Naive thymus-derived CD8-positive, alpha-beta T cell (primary cell): ENCODE measurements at regions not wholly inside any gene's neighbourhood (a gene's known extent, or its start where the extent isn't known, plus 50 kb on each side); places are given as distances from the start of the nearest gene placed in this dataset.
A peak's percentile ranks its signal among the peaks of the same experiment; 100 is the strongest.

ENCODE experiments used
- ATAC-seq, 2 donors: fragments of 150-1000 bp; cut with Tn5 transposase in 1 of 2; sonication (Bioruptor Pico), chemical (Tn5 transposase) in 1 of 2; 1 replicate in 1 of 2; 2 replicates in 1 of 2; pipeline ENCODE4 v1.10.0; 2021; ENCODE audit warnings: mild to moderate bottlenecking in 2 of 2, moderate library complexity in 2 of 2
- POLR2A ChIA-PET: fragments of 350-600 bp; sonication (Branson Sonifier 250); formaldehyde crosslinking; loops from one replicate; lab custom pipeline; 2021; ENCODE audit warnings: antibody characterized with exemption; lab: Charles Lee
- DNase-seq, 10 donors: peaks; one replicate each; pipeline versions ENCODE4 v3.0.0 to v3.0.0-alpha.2; 2020 to 2022
- H3K27ac Mint-ChIP-seq, 10 donors: one replicate each; pipeline ENCODE4 v1.8.0; 2020 to 2022; ENCODE audit warnings: mild to moderate bottlenecking in 10 of 10, mixed read lengths in 10 of 10, moderate library complexity in 4 of 10, inconsistent platforms in 1 of 10
- H3K27me3 Mint-ChIP-seq, 5 donors: one replicate each; pipeline ENCODE4 v1.8.0; 2021 to 2022; ENCODE audit warnings: mixed read lengths in 5 of 5
- H3K36me3 Mint-ChIP-seq, 3 donors: one replicate each; pipeline ENCODE4 v1.8.0; 2020 to 2022; ENCODE audit warnings: mixed read lengths in 3 of 3, mild to moderate bottlenecking in 2 of 3, inconsistent platforms in 1 of 3
- H3K4me1 Mint-ChIP-seq, 4 donors: one replicate each; pipeline ENCODE4 v1.8.0; 2021 to 2022; ENCODE audit warnings: mixed read lengths in 4 of 4
- H3K4me3 Mint-ChIP-seq, 10 donors: one replicate each; pipeline ENCODE4 v1.8.0; 2020 to 2022; ENCODE audit warnings: mild to moderate bottlenecking in 10 of 10, mixed read lengths in 10 of 10, moderate library complexity in 6 of 10, inconsistent platforms in 1 of 10
- H3K9me3 Mint-ChIP-seq, 9 donors: one replicate each; pipeline ENCODE4 v1.8.0; 2020 to 2022; ENCODE audit warnings: mixed read lengths in 9 of 9, mild to moderate bottlenecking in 3 of 9, inconsistent platforms in 1 of 9, moderate library complexity in 1 of 9

DNA sequence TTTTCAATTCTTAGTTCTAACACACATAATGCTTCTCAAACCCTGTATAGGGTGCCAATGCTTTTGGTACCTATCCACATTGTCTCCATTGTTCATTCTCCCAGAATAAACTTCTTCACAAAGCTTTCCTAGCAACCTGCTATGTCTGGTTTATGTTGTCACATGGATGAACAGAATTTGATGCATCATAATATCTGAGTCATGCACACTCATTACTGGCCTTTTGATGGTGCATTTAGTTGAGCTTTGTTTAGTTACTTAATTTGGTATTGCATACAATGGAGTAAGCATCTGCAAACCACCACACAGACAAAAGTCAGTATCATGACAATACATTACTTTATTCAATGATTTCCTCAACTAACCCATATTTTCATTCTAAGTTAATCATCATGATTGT is 511.6 kb downstream of the CDY2B start:
- Mint-ChIP-seq H3K4me1 (no peaks in the 10 kb centered on the region), H3K4me3 (no peak overlapping the region), H3K9me3 (no peaks in the 10 kb centered on the region), H3K27me3 (no peaks in the 10 kb centered on the region), H3K27ac (no peak overlapping the region), H3K36me3 (no peaks in the 10 kb centered on the region)
- ATAC-seq (no peak), DNase-seq (no peak)
- POLR2A ChIA-PET, result no interaction called here

DNA sequence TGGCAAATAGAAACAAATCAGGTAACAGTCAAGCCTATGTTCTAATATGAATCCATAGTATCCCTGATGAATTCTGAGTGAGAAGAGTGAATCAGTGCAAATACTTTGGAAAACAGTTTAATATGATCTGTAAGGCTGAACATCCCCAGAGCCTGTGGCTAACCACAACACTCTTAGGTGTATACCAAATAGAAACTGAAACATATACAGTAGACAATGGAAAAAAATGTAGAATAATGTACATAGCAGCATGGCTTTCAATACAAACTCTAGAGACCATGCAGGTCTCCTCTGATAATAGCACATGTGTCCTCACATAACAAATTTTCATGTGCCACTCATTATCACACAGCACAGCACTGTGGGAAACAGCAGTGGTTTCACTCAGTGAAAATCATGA is 513.6 kb downstream of the CDY2B start:
- no peak overlapping the region for H3K27ac Mint-ChIP-seq
- POLR2A ChIA-PET, result no interaction called here

DNA sequence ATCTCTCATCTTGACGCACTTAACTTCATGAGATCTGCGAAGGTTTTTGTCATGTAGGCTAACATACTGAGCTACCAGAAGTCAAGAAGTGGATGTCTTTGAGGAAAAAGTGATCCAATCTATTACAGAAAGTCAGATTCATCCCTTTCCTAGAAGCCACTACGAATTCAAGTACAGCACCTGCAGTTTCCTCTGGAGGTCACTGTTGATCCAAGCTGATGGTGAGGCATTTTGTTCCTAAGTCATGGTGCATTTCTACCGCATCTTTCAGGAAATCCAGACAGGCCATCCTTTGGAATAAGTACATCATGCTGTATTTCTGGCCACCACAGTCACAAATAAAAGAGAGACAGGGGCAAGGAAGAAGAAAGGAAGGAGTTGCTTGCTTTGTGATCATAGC is 541.0 kb downstream of the CDY2B start:
- peaks cover 0 to 24% (median 0%) of the 10 kb centered on the region in 9 donors for H3K9me3 Mint-ChIP-seq
- POLR2A ChIA-PET, result no interaction called here
- H3K27ac Mint-ChIP-seq, result no peak overlapping the region
- H3K27me3 Mint-ChIP-seq, result peaks cover 0 to 6% (median 0%) of the 10 kb centered on the region in 5 donors
- no peak for ATAC-seq
- H3K4me3 Mint-ChIP-seq, result no peak overlapping the region
- peaks cover 0 to 2% (median 0%) of the 10 kb centered on the region in 4 donors for H3K4me1 Mint-ChIP-seq
- H3K36me3 Mint-ChIP-seq, result no peaks in the 10 kb centered on the region
- no peak for DNase-seq

More for the DNA sequence above, 513.6 kb downstream of the CDY2B start:
- Mint-ChIP-seq H3K27me3 (no peaks in the 10 kb centered on the region), H3K9me3 (no peaks in the 10 kb centered on the region), H3K4me1 (no peaks in the 10 kb centered on the region), H3K4me3 (no peak overlapping the region), H3K36me3 (no peaks in the 10 kb centered on the region)
- DNase-seq, result no peak
- ATAC-seq, result no peak

DNA sequence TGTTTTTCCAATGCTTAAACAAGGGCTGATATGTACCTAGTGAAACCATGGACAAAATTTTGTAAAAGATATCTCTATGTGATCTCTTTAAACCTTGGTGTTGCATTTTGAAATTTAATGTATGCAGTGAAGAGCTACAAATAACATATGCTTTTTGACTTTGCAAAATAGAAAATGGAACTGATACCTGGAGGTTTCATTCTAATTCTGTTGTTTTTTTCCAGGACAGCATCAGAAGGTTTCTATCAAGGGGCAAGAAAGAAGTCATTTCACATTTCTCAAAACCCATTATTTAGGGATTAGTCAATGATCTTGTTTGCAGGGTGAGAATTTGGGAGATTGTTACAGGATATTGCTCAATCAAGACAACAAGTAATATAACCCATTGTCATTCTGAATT is 549.3 kb downstream of the CDY2B start:
- no peaks in the 10 kb centered on the region for H3K27me3 Mint-ChIP-seq
- POLR2A ChIA-PET, result no interaction called here
- H3K4me3 Mint-ChIP-seq, result no peak overlapping the region
- ATAC-seq (no peak), DNase-seq (no peak)
- H3K4me1 Mint-ChIP-seq, result peaks cover 0 to 2% (median 0%) of the 10 kb centered on the region in 4 donors
- H3K9me3 Mint-ChIP-seq, result peaks cover 0 to 11% (median 0%) of the 10 kb centered on the region in 9 donors
- no peak overlapping the region for H3K27ac Mint-ChIP-seq
- H3K36me3 Mint-ChIP-seq, result no peaks in the 10 kb centered on the region

DNA sequence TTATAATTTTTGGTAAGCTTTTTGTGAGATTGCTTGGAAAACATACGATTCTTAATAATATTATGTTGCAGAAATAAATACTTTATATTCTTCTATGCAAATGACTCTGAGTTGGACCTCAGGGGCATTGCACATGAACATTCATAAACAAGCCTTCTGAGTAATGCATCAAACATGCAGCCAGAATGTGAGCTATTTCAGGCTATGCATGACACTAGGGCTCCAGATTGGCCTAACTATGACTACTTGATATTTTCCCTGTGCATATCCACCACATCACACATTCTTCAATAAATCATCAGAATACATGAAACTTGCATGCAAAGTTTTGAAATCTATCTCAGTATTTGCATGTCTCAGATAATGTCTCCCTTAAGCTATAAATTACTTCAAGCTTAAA is 560.1 kb downstream of the CDY2B start:
- Mint-ChIP-seq H3K4me3 (no peak overlapping the region), H3K4me1 (no peaks in the 10 kb centered on the region), H3K36me3 (no peaks in the 10 kb centered on the region), H3K27ac (no peak overlapping the region), H3K27me3 (no peaks in the 10 kb centered on the region), H3K9me3 (peaks cover 0 to 9% (median 0%) of the 10 kb centered on the region in 9 donors)
- POLR2A ChIA-PET, result no interaction called here
- no peak for DNase-seq
- ATAC-seq, result no peak

DNA sequence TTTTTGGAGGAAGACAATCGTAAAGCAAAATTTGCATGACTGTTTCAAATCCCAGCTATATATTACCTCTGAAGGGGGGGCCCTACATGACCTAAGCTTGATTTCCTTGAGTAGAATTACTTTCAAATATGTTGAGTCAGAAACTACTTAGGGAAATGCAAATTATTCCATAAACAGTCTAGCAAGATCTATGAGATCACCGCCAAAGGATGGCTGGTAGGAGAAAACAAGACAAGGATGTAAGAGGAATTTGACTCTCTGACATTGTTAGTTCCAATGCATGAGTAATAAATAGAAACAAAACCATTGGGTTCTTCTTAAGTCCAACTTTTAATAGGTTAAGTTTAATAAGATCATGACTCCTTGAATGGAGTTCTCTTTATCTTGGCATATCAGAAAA is 561.4 kb downstream of the CDY2B start:
- DNase-seq (no peak), ATAC-seq (no peak)
- POLR2A ChIA-PET, result no interaction called here
- H3K27me3 Mint-ChIP-seq, result no peaks in the 10 kb centered on the region
- no peak overlapping the region for H3K4me3 Mint-ChIP-seq
- H3K27ac Mint-ChIP-seq, result no peak overlapping the region
- peaks cover 0 to 14% (median 0%) of the 10 kb centered on the region in 9 donors for H3K9me3 Mint-ChIP-seq
- H3K4me1 Mint-ChIP-seq, result no peaks in the 10 kb centered on the region
- no peaks in the 10 kb centered on the region for H3K36me3 Mint-ChIP-seq

DNA sequence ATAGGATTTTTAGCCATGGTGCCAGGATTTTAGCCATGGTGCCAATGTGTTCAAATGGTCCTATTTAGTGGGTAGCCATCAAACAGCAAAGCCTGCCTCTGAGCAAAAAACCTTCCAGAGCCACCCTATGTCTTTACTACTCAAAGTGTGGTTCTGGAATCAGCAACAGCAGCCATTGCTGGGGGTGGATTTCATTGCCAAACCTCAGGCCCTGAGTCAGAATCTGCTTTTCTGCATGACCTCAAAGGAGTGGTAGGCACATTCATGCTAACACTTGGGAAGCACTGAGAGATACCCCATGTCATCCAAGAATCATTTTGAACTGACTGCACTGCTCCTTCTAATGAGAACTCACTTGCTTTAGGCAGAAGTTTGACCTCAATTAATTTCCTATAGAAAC is 603.0 kb downstream of the CDY2B start:
- POLR2A ChIA-PET, result no interaction called here
- Mint-ChIP-seq H3K4me1 (no peaks in the 10 kb centered on the region), H3K9me3 (peaks cover 0 to 12% (median 0%) of the 10 kb centered on the region in 9 donors), H3K36me3 (no peaks in the 10 kb centered on the region), H3K4me3 (no peak overlapping the region), H3K27ac (no peak overlapping the region), H3K27me3 (no peaks in the 10 kb centered on the region)
- ATAC-seq (peak in 1 of 2 donors; percentile 30), DNase-seq (no peak)

DNA sequence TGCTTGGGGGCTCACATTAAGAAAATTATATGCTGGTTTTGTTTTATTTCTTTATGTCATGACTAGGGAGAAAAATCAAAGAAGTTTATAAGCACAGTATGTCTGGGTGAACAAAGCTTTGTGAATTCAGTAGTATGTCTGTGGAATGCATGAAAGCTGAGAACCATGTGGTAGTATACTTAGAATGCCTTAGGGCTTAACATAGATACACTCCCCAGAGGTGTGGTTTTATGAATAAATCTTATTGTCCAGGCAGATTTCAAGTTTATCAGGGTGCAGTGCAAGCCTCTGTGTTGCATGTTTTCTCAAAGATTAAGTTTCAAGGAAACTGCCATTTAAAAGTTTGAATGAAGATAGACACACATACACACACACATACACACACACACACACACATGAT is 620.5 kb downstream of the CDY2B start:
- Mint-ChIP-seq H3K4me3 (no peak overlapping the region), H3K4me1 (no peaks in the 10 kb centered on the region), H3K27ac (no peak overlapping the region), H3K9me3 (peaks cover 0 to 8% (median 0%) of the 10 kb centered on the region in 9 donors), H3K27me3 (no peaks in the 10 kb centered on the region), H3K36me3 (no peaks in the 10 kb centered on the region)
- ATAC-seq, result no peak
- no peak for DNase-seq
- POLR2A ChIA-PET, result no interaction called here

DNA sequence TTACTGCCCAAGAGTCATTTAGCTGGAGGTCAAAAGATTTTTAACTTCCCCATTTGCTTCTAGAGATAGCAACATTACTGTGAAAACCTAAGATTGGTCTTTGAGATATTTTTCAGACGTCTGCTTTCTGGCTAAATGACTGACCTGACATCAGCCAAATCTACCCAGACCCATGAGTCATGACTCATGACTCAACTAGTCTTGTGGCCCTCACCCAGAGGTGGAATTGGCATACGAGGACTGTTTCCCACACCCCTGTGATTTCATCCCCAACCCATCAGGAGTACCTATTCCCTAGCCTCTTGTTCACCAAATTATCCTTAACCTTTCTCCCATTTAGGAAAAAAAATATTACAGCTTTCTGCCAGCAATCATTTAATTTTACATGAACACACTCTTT is 641.6 kb downstream of the CDY2B start:
- Mint-ChIP-seq H3K27ac (no peak overlapping the region), H3K4me3 (no peak overlapping the region), H3K36me3 (no peaks in the 10 kb centered on the region), H3K4me1 (no peaks in the 10 kb centered on the region), H3K27me3 (no peaks in the 10 kb centered on the region), H3K9me3 (peaks cover 0 to 25% (median 0%) of the 10 kb centered on the region in 9 donors)
- POLR2A ChIA-PET, result no interaction called here
- DNase-seq (no peak), ATAC-seq (no peak)

DNA sequence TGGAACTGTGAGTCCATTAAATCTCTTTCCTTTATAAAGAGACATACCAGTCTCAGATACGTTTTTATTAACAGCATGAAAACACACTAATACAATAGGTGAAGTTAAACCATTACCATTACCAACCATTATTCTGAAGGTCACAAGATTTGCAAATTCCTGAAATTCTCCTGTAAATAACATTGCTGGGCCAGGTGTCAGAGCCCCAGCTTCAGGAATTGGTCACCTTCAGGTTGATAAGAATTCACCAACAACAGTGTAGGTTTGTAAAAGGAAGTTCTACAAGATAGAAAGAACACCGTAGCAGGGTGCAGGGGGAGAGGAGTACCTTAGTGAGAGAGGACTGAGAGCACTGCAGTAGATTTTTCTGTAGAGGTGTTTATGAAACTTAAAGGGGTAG is 644.3 kb downstream of the CDY2B start:
- H3K9me3 Mint-ChIP-seq, result peaks cover 0 to 10% (median 0%) of the 10 kb centered on the region in 9 donors
- no peaks in the 10 kb centered on the region for H3K4me1 Mint-ChIP-seq
- no peaks in the 10 kb centered on the region for H3K36me3 Mint-ChIP-seq
- peaks cover 0 to under 1% (median 0%) of the 10 kb centered on the region in 5 donors for H3K27me3 Mint-ChIP-seq
- POLR2A ChIA-PET, result no interaction called here
- H3K27ac Mint-ChIP-seq, result no peak overlapping the region
- no peak overlapping the region for H3K4me3 Mint-ChIP-seq
- DNase-seq (no peak), ATAC-seq (no peak)

DNA sequence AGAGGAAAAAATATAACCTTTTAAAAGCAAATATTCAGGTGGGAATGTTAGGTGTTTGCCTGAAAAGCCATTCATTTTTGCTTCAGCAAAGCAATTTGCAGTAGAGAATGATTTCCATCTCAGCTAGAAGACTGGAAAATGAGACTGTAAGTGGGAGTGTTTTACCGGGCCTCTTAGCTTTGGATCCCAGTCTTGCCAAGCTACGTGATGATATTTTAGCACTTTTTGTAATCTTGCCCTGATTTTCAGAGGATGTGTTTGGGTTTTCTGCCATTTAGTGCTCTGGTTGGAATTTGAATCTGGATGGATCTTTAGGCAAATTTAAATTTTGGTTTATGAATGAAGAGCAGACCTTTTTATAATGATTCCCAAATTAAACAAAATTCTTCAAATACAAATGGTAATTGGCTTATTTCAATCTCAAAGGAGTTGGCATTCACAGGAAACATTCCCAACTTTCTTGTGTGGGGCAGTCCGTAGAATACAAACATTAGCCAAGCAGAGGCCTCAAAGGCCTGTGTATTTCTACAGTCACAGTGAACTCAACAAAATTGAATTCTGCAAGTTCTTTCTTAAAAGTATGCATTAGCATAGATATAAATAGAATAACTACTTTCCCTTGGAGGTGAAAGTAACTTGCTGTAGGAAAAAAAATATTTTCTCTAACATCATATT is 646.4 kb downstream of the CDY2B start:
- H3K36me3 Mint-ChIP-seq, result no peaks in the 10 kb centered on the region
- DNase-seq (no peak), ATAC-seq (no peak)
- POLR2A ChIA-PET, result no interaction called here
- peaks cover 0 to 10% (median 0%) of the 10 kb centered on the region in 9 donors for H3K9me3 Mint-ChIP-seq
- no peaks in the 10 kb centered on the region for H3K4me1 Mint-ChIP-seq
- H3K27me3 Mint-ChIP-seq, result peaks cover 0 to 1% (median 0%) of the 10 kb centered on the region in 5 donors
- H3K4me3 Mint-ChIP-seq, result no peak overlapping the region
- no peak overlapping the region for H3K27ac Mint-ChIP-seq

DNA sequence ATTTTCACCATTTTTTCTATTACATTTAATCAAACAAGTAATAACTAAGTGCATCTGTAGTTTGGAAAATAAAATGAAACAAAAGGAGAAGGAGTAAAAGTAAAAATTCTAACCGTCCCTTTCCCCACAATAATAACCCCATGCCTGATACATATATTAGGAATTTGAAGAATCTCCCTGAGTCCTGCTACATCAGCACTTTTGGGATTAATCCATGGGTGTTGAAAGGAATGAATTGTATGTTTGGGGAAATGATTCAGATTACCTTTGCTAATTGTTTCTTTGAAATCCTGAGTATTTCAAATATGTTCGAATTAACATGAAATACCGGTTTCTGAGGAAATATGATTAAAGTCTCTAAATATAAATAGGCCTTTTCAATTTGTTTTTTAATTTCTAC is 648.0 kb downstream of the CDY2B start:
- POLR2A ChIA-PET, result no interaction called here
- Mint-ChIP-seq H3K9me3 (peaks cover 0 to 9% (median 0%) of the 10 kb centered on the region in 9 donors), H3K27me3 (peaks cover 0 to 1% (median 0%) of the 10 kb centered on the region in 5 donors), H3K4me1 (no peaks in the 10 kb centered on the region), H3K36me3 (no peaks in the 10 kb centered on the region), H3K27ac (no peak overlapping the region), H3K4me3 (no peak overlapping the region)
- ATAC-seq, result no peak
- DNase-seq, result no peak

DNA sequence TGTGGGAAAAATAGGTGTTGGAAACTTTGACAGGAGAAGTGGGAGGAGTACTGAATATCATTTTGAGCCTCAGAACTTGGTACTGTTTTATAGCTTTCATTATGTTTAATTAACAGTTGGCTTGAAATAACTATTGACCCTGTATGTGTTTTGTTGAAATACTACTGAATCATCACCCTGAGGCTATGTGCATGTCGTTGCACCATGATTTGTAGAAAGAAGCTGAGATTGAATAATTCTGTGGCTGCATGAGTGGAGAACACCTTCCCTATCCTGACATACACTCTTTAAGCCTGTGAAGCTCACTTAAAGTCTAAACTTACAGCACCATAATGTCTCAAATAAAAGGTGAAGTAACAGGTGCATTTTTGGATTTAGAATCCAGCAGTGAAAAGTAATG is 656.5 kb downstream of the CDY2B start:
- DNase-seq (no peak), ATAC-seq (no peak)
- H3K27me3 Mint-ChIP-seq, result no peaks in the 10 kb centered on the region
- no peak overlapping the region for H3K27ac Mint-ChIP-seq
- no peaks in the 10 kb centered on the region for H3K36me3 Mint-ChIP-seq
- no peaks in the 10 kb centered on the region for H3K4me1 Mint-ChIP-seq
- no peak overlapping the region for H3K4me3 Mint-ChIP-seq
- H3K9me3 Mint-ChIP-seq, result peaks cover 0 to 10% (median 0%) of the 10 kb centered on the region in 9 donors
- POLR2A ChIA-PET, result no interaction called here

DNA sequence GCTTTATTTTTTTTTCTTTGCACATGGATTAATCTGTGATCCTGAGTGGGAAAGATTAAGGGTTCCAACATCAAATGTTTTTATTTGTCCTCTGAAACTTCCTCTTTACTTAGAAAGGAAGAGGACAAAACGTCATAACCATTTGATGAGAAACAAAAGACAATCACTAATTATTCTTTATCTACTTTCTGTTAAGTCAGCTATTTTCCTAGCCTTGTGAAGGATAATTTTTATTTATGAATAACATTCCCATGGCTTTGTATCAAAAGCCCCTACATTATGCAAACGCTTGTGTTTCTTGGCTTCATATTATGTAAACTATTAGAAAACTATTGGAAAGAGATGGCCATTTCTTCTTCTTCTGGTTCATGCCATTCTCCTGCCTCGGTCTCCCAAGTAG is 677.6 kb downstream of the CDY2B start:
- no peaks in the 10 kb centered on the region for H3K27me3 Mint-ChIP-seq
- POLR2A ChIA-PET, result no interaction called here
- DNase-seq (no peak), ATAC-seq (no peak)
- H3K4me1 Mint-ChIP-seq, result no peaks in the 10 kb centered on the region
- no peak overlapping the region for H3K27ac Mint-ChIP-seq
- H3K36me3 Mint-ChIP-seq, result no peaks in the 10 kb centered on the region
- H3K9me3 Mint-ChIP-seq, result peaks cover 0 to 9% (median 0%) of the 10 kb centered on the region in 9 donors
- no peak overlapping the region for H3K4me3 Mint-ChIP-seq
